Peyer's patch (tissue), 4 donors: ENCODE measurements at regions not wholly inside any gene's neighbourhood (a gene's known extent, or its start where the extent isn't known, plus 50 kb on each side); places are given as distances from the start of the nearest gene placed in this dataset.
"Not testable (repeated sequence)": the region's sequence is repeated elsewhere in the genome, so short reads cannot be mapped to it uniquely, and the experiment has no call there.

ENCODE experiments used
- DNase-seq, 3 donors: peaks; one replicate each; pipeline ENCODE4 v3.0.0-alpha.2; 2017 to 2019
- H3K27ac ChIP-seq, 4 donors: fragments of 200-600 bp; sonication (generic); one replicate each; pipeline ENCODE4 v1.5.1; 2016 to 2019
- H3K27me3 ChIP-seq, 2 donors: fragments of 200-600 bp; sonication (generic); one replicate each; pipeline ENCODE4 v1.5.1; 2019
- H3K36me3 ChIP-seq, 3 donors: fragments of 200-600 bp; sonication (generic); one replicate each; pipeline ENCODE4 v1.5.1; 2016 to 2019
- H3K4me1 ChIP-seq, 4 donors: fragments of 200-600 bp; sonication (generic); one replicate each; pipeline ENCODE4 v1.5.1; 2016 to 2019
- H3K4me3 ChIP-seq, 4 donors: fragments of 200-600 bp; sonication (generic); 1 replicate in 3 of 4; 2 replicates in 1 of 4; pipeline ENCODE4 v1.5.1; 2016 to 2019; ENCODE audit warnings: mild to moderate bottlenecking in 1 of 4
- H3K9me3 ChIP-seq, 4 donors: fragments of 200-600 bp; sonication (generic); one replicate each; pipeline ENCODE4 v1.5.1; 2016 to 2019; ENCODE audit warnings: mild to moderate bottlenecking in 1 of 4
- POLR2A ChIP-seq, 2 donors: fragments of 450-650 bp; IDR thresholded peaks; one replicate each; pipeline ENCODE4 v1.5.1; 2017; ENCODE audit warnings: antibody characterized with exemption in 2 of 2, mild to moderate bottlenecking in 2 of 2, moderate library complexity in 2 of 2
- TF ChIP-seq, protein P1 (sequence below), 6 experiments: fragments of 450-650 bp in 4 of 6; fragments of 200-600 bp in 2 of 6; sonication (generic) in 1 of 6; IDR thresholded peaks; one replicate each; pipeline ENCODE4 v1.5.1; 2017 to 2019; ENCODE audit warnings: antibody characterized with exemption in 6 of 6, mild to moderate bottlenecking in 3 of 6, moderate library complexity in 1 of 6

GRCh38 chr13:50464349-50465251 is 378.9 kb downstream of the DLEU7 start:
- Histone ChIP-seq H3K9me3 (no peaks in the 10 kb centered on the region), H3K4me1 (no peaks in the 10 kb centered on the region), H3K27ac (no peak overlapping the region), H3K27me3 (no peaks in the 10 kb centered on the region), H3K36me3 (no peaks in the 10 kb centered on the region), H3K4me3 (no peak overlapping the region)
- TF ChIP-seq, protein P1, sequence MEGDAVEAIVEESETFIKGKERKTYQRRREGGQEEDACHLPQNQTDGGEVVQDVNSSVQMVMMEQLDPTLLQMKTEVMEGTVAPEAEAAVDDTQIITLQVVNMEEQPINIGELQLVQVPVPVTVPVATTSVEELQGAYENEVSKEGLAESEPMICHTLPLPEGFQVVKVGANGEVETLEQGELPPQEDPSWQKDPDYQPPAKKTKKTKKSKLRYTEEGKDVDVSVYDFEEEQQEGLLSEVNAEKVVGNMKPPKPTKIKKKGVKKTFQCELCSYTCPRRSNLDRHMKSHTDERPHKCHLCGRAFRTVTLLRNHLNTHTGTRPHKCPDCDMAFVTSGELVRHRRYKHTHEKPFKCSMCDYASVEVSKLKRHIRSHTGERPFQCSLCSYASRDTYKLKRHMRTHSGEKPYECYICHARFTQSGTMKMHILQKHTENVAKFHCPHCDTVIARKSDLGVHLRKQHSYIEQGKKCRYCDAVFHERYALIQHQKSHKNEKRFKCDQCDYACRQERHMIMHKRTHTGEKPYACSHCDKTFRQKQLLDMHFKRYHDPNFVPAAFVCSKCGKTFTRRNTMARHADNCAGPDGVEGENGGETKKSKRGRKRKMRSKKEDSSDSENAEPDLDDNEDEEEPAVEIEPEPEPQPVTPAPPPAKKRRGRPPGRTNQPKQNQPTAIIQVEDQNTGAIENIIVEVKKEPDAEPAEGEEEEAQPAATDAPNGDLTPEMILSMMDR (IDR thresholded peaks at IDR 0.05) = no peak
- no peak for TF ChIP-seq POLR2A (IDR thresholded peaks at IDR 0.05)
- DNase-seq = no peak

- H3K4me1 ChIP-seq = no peaks in the 10 kb centered on the region
- no peaks in the 10 kb centered on the region for H3K27me3 ChIP-seq
- TF ChIP-seq, protein P1 (IDR thresholded peaks at IDR 0.05) = no peak
- no peak for TF ChIP-seq POLR2A (IDR thresholded peaks at IDR 0.05)
- no peaks in the 10 kb centered on the region for H3K9me3 ChIP-seq
- no peak for DNase-seq
- no peak overlapping the region for H3K4me3 ChIP-seq
- no peaks in the 10 kb centered on the region for H3K36me3 ChIP-seq
- no peak overlapping the region for H3K27ac ChIP-seq
Measured at GRCh38 chr13:50466456-50466855, 377.0 kb downstream of the DLEU7 start.

DNA sequence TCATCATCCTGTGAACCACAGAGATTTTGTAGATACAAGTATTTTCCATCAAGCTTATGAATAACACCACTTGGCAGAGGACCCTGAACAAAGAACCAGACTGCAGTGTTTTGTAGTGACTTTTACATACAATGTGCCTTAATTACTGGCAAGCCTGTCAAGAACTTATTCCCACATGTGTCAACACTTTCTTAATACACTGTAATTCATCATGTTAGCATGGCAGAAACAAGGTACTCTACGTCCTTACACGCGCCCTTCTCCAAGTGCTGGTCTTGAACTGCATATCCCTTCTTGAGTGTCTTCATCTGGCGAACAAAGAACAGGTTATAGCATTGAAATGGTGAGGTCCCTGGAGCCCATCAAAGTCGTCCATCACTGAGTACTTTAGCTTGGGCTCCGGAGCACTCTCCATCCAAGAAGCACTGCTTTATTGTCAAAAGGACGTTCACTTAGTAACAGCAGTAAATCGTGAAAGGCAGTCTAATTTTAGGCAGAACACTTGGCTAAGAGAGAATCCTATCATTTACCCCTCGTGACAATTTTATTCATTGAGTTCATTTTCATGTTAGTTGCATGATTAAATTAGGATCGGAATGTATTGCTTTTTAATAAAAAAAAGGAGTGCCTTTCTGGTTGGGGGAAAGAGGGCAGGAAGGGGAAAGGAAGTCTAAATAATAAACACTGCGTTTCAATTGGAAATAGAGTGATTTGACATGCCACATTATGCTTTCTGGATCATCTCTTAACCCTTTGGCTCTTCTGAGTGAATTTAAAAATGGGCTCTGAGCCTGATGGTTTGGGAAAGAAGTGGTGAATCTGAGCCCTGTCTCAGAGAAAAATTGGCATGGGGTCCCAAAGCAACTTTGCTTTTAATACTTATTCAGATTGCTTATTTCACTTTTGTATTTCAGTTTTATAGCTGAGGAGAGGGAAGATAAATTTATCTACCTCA is 376.1 kb downstream of the DLEU7 start:
- H3K27me3 ChIP-seq = no peaks in the 10 kb centered on the region
- no peaks in the 10 kb centered on the region for H3K9me3 ChIP-seq
- no peak overlapping the region for H3K27ac ChIP-seq
- no peaks in the 10 kb centered on the region for H3K4me1 ChIP-seq
- no peak for DNase-seq
- TF ChIP-seq POLR2A (IDR thresholded peaks at IDR 0.05) = no peak
- TF ChIP-seq, protein P1 (IDR thresholded peaks at IDR 0.05) = no peak
- H3K36me3 ChIP-seq = no peaks in the 10 kb centered on the region
- H3K4me3 ChIP-seq = no peak overlapping the region

DNA sequence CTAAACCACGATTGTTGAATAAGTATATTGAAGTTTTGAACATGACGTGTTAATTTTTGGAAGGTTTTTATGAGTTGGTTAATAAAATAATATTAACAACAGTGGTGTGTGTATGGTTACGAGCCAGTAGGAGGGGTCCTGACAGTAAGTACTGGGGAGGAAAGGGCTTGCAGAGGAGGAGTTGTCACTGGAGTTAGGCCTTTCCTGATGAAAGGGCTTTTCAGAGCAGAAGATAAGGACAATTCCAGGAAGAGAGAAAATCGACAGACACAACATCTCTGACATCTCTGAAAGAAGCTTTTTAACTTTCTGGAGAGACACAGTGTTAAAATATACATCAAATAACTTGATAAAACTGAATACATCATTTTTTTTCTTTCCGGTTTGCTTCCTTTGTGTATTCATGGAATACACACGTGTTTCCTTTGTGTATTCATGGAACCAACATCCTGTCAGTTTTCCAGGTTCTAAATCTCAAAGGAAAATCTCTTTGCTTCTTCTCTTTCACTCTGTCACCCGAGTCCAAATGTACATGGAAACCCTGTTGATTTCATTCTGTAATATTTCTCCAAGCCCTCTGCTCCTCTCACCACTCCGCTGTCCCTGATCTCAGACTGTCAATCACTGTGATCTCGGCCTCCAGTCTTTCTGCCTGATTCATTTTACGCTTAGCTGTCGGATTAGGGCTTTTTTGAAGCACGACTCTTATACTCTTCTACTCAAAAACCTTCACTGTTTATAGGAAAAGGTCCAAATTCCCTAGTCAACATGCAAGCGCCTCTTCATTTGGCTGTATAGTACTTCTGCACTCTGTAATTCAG is 374.4 kb downstream of the DLEU7 start:
- TF ChIP-seq, protein P1 (IDR thresholded peaks at IDR 0.05) = no peak
- no peak for TF ChIP-seq POLR2A (IDR thresholded peaks at IDR 0.05)

GRCh38 chr13:50473050-50473449 is 370.4 kb downstream of the DLEU7 start:
- H3K4me3 ChIP-seq, H3K27me3 ChIP-seq, H3K9me3 ChIP-seq, H3K27ac ChIP-seq, H3K36me3 ChIP-seq, H3K4me1 ChIP-seq, DNase-seq: not testable (repeated sequence)

More for the DNA sequence above, 374.4 kb downstream of the DLEU7 start:
- Histone ChIP-seq H3K36me3 (no peaks in the 10 kb centered on the region), H3K27ac (no peak overlapping the region), H3K9me3 (no peaks in the 10 kb centered on the region), H3K4me3 (no peak overlapping the region), H3K4me1 (no peaks in the 10 kb centered on the region), H3K27me3 (no peaks in the 10 kb centered on the region)
- no peak for DNase-seq
